HUES6 (cell line): ENCODE measurements at regions not wholly inside any gene's neighbourhood (a gene's known extent, or its start where the extent isn't known, plus 50 kb on each side); places are given as distances from the start of the nearest gene placed in this dataset.

Source experiments
- H3K27ac ChIP-seq: 2 replicates; pipeline ENCODE4 v1.7.0; 2013; ENCODE audit warnings: low read depth, mild to moderate bottlenecking, low read length, inconsistent platforms
- H3K27me3 ChIP-seq: 2 replicates; pipeline ENCODE4 v1.6.1; 2013; ENCODE audit warnings: low read length; ENCODE audit not compliant: control insufficient read depth, insufficient read depth
- H3K36me3 ChIP-seq: 2 replicates; pipeline ENCODE4 v1.6.1; 2013; ENCODE audit warnings: low read length; ENCODE audit not compliant: control insufficient read depth, insufficient read depth
- H3K4me1 ChIP-seq: 2 replicates; pipeline ENCODE4 v1.6.1; 2013; ENCODE audit warnings: low read length; ENCODE audit not compliant: control insufficient read depth, insufficient read depth
- H3K4me3 ChIP-seq: 2 replicates; pipeline ENCODE4 v1.5.1; 2013; ENCODE audit warnings: low read depth, low read length
- H3K9ac ChIP-seq: one replicate; pipeline ENCODE4 v1.6.1; 2013; ENCODE audit warnings: mild to moderate bottlenecking, low read length
- H3K9me3 ChIP-seq: 2 replicates; pipeline ENCODE4 v1.6.1; 2013; ENCODE audit warnings: low read depth, low read length; ENCODE audit not compliant: control insufficient read depth, insufficient read depth

- Histone ChIP-seq H3K9me3 (peaks cover 19% of the 10 kb centered on the region), H3K27me3 (no peaks in the 10 kb centered on the region), H3K4me3 (no peak overlapping the region), H3K4me1 (no peaks in the 10 kb centered on the region), H3K27ac (no peak overlapping the region), H3K9ac (no peak overlapping the region), H3K36me3 (no peaks in the 10 kb centered on the region)
Observed at GRCh38 chr9:30193421-30193820, 2191.0 kb upstream of the ACO1 start.

- no peak overlapping the region for H3K4me3 ChIP-seq
- peaks cover 11% of the 10 kb centered on the region for H3K9me3 ChIP-seq
- no peak overlapping the region for H3K27ac ChIP-seq
- no peaks in the 10 kb centered on the region for H3K4me1 ChIP-seq
- H3K27me3 ChIP-seq = no peaks in the 10 kb centered on the region
- H3K9ac ChIP-seq = no peak overlapping the region
- H3K36me3 ChIP-seq = no peaks in the 10 kb centered on the region
Observed at GRCh38 chr9:30196941-30197340, 2187.5 kb upstream of the ACO1 start.

GRCh38 chr9:30197453-30197852 lies 2187.0 kb upstream of the ACO1 start:
- no peaks in the 10 kb centered on the region for H3K27me3 ChIP-seq
- H3K4me1 ChIP-seq = no peaks in the 10 kb centered on the region
- peaks cover 11% of the 10 kb centered on the region for H3K9me3 ChIP-seq
- H3K36me3 ChIP-seq = no peaks in the 10 kb centered on the region
- no peak overlapping the region for H3K4me3 ChIP-seq
- no peak overlapping the region for H3K9ac ChIP-seq
- no peak overlapping the region for H3K27ac ChIP-seq

- Histone ChIP-seq H3K36me3 (no peaks in the 10 kb centered on the region), H3K27ac (no peak overlapping the region), H3K9ac (no peak overlapping the region), H3K4me1 (no peaks in the 10 kb centered on the region), H3K9me3 (peaks cover 11% of the 10 kb centered on the region), H3K4me3 (no peak overlapping the region), H3K27me3 (no peaks in the 10 kb centered on the region)
Observed at GRCh38 chr9:30197954-30198353, 2186.5 kb upstream of the ACO1 start.

GRCh38 chr9:30198463-30199309 lies 2185.8 kb upstream of the ACO1 start:
- Histone ChIP-seq H3K4me3 (no peak overlapping the region), H3K27ac (no peak overlapping the region), H3K9ac (no peak overlapping the region), H3K27me3 (no peaks in the 10 kb centered on the region), H3K9me3 (peaks cover 11% of the 10 kb centered on the region), H3K4me1 (no peaks in the 10 kb centered on the region), H3K36me3 (no peaks in the 10 kb centered on the region)

- Histone ChIP-seq H3K27me3 (no peaks in the 10 kb centered on the region), H3K4me1 (no peaks in the 10 kb centered on the region), H3K36me3 (no peaks in the 10 kb centered on the region), H3K27ac (no peak overlapping the region), H3K9me3 (peaks cover 11% of the 10 kb centered on the region), H3K9ac (no peak overlapping the region), H3K4me3 (no peak overlapping the region)
Observed at GRCh38 chr9:30201024-30201423, 2183.4 kb upstream of the ACO1 start.

GRCh38 chr9:30235068-30235467 lies 2149.4 kb upstream of the ACO1 start:
- Histone ChIP-seq H3K9ac (no peak overlapping the region), H3K9me3 (no peaks in the 10 kb centered on the region), H3K4me1 (no peaks in the 10 kb centered on the region), H3K4me3 (no peak overlapping the region), H3K36me3 (no peaks in the 10 kb centered on the region), H3K27me3 (no peaks in the 10 kb centered on the region), H3K27ac (no peak overlapping the region)

GRCh38 chr9:30235564-30235963 lies 2148.9 kb upstream of the ACO1 start:
- no peak overlapping the region for H3K4me3 ChIP-seq
- no peak overlapping the region for H3K9ac ChIP-seq
- no peaks in the 10 kb centered on the region for H3K4me1 ChIP-seq
- no peaks in the 10 kb centered on the region for H3K9me3 ChIP-seq
- H3K27me3 ChIP-seq = no peaks in the 10 kb centered on the region
- H3K36me3 ChIP-seq = no peaks in the 10 kb centered on the region
- H3K27ac ChIP-seq = no peak overlapping the region

- no peaks in the 10 kb centered on the region for H3K27me3 ChIP-seq
- H3K4me1 ChIP-seq = no peaks in the 10 kb centered on the region
- H3K9ac ChIP-seq = no peak overlapping the region
- no peak overlapping the region for H3K27ac ChIP-seq
- H3K36me3 ChIP-seq = no peaks in the 10 kb centered on the region
- H3K4me3 ChIP-seq = no peak overlapping the region
- no peaks in the 10 kb centered on the region for H3K9me3 ChIP-seq
Observed at GRCh38 chr9:30239878-30240277, 2144.6 kb upstream of the ACO1 start.

GRCh38 chr9:30243467-30243866 lies 2141.0 kb upstream of the ACO1 start:
- Histone ChIP-seq H3K4me3 (no peak overlapping the region), H3K9ac (no peak overlapping the region), H3K4me1 (no peaks in the 10 kb centered on the region), H3K27ac (no peak overlapping the region), H3K9me3 (no peaks in the 10 kb centered on the region), H3K27me3 (no peaks in the 10 kb centered on the region), H3K36me3 (no peaks in the 10 kb centered on the region)

- Histone ChIP-seq H3K4me3 (no peak overlapping the region), H3K36me3 (no peaks in the 10 kb centered on the region), H3K4me1 (no peaks in the 10 kb centered on the region), H3K27ac (no peak overlapping the region), H3K9me3 (no peaks in the 10 kb centered on the region), H3K9ac (no peak overlapping the region), H3K27me3 (no peaks in the 10 kb centered on the region)
Observed at GRCh38 chr9:30244877-30245276, 2139.6 kb upstream of the ACO1 start.
